ENCODE measurements at regions not wholly inside any gene's neighbourhood (a gene's known extent, or its start where the extent isn't known, plus 50 kb on each side); places are given as distances from the start of the nearest gene placed in this dataset.

GRCh38 chr10:132135053-132135872 is 51.5 kb upstream of the DPYSL4 start:
- Histone ChIP-seq H3K79me2 (ENCODE audit: low read length) (no peaks in the 10 kb centered on the region), H3K9ac (ENCODE audit: low read length) (no peak overlapping the region), H3K9me2 (replicated peaks; ENCODE audit: low read length) (no peaks in the 10 kb centered on the region), H3K36me3 (ENCODE audit: low read depth, low read length) (no peaks in the 10 kb centered on the region), H3K27ac (ENCODE audit: low read length) (no peak overlapping the region), H3K9me3 (ENCODE audit: low read length) (no peaks in the 10 kb centered on the region), H3K4me3 (ENCODE audit: low read length) (no peak overlapping the region), H3K27me3 (ENCODE audit: low read length) (no peaks in the 10 kb centered on the region), H2AFZ (ENCODE audit: low read length) (no peak overlapping the region), H3K4me2 (ENCODE audit: low read length) (no peak overlapping the region), H3K4me1 (ENCODE audit: insufficient read depth, low read length) (no peaks in the 10 kb centered on the region), H4K20me1 (ENCODE audit: low read length) (no peaks in the 10 kb centered on the region), H3F3A (ENCODE audit: low read length, unreplicated experiment) (no peaks in the 10 kb centered on the region)
- intact Hi-C loops (cut with micrococcal nuclease) = no loop called here
- POLR2A ChIA-PET (ENCODE audit: unreplicated experiment) = no interaction called here
- DNase-seq (no peak), ATAC-seq (no peak)
- no TSS peak for BruUV-seq (replicated peaks)
- CTCF ChIA-PET = no interaction called here
- no peak for TF ChIP-seq CTCF (conservative IDR thresholded peaks at IDR 0.05; ENCODE audit: low read depth, low read length)

- no peaks in the 10 kb centered on the region for H3K36me3 ChIP-seq (ENCODE audit: low read depth, low read length)
- no peaks in the 10 kb centered on the region for H4K20me1 ChIP-seq (ENCODE audit: low read length)
- DNase-seq (no peak), ATAC-seq (no peak)
- ChIA-PET POLR2A (ENCODE audit: unreplicated experiment) (no interaction called here), CTCF (no interaction called here)
- no peak overlapping the region for H3K27ac ChIP-seq (ENCODE audit: low read length)
- H3K9me2 ChIP-seq (replicated peaks; ENCODE audit: low read length) = no peaks in the 10 kb centered on the region
- H3K9ac ChIP-seq (ENCODE audit: low read length) = no peak overlapping the region
- no peaks in the 10 kb centered on the region for H3F3A ChIP-seq (ENCODE audit: low read length, unreplicated experiment)
- no peaks in the 10 kb centered on the region for H3K27me3 ChIP-seq (ENCODE audit: low read length)
- intact Hi-C loops (cut with micrococcal nuclease) = no loop called here
- H2AFZ ChIP-seq (ENCODE audit: low read length) = no peak overlapping the region
- no peaks in the 10 kb centered on the region for H3K4me1 ChIP-seq (ENCODE audit: insufficient read depth, low read length)
- no TSS peak for BruUV-seq (replicated peaks)
- H3K4me3 ChIP-seq (ENCODE audit: low read length) = no peak overlapping the region
- H3K9me3 ChIP-seq (ENCODE audit: low read length) = no peaks in the 10 kb centered on the region
- TF ChIP-seq EZH2phosphoT487 (IDR thresholded peaks at IDR 0.05; ENCODE audit: borderline replicate concordance, low read length) = no peak
- no peak for TF ChIP-seq EZH2 (IDR thresholded peaks at IDR 0.05; ENCODE audit: low read length, unreplicated experiment)
- TF ChIP-seq CTCF (conservative IDR thresholded peaks at IDR 0.05; ENCODE audit: low read depth, low read length) = no peak
- no peak overlapping the region for H3K4me2 ChIP-seq (ENCODE audit: low read length)
- no peaks in the 10 kb centered on the region for H3K79me2 ChIP-seq (ENCODE audit: low read length)
Measured at GRCh38 chr10:132136097-132136521, 50.6 kb upstream of the DPYSL4 start.

- POLR2A ChIA-PET (ENCODE audit: unreplicated experiment) = no interaction called here
- no peak overlapping the region for H3K4me3 ChIP-seq (ENCODE audit: low read length)
- H3K9me2 ChIP-seq (replicated peaks; ENCODE audit: low read length) = no peaks in the 10 kb centered on the region
- H3K79me2 ChIP-seq (ENCODE audit: low read length) = no peaks in the 10 kb centered on the region
- no peaks in the 10 kb centered on the region for H3K27me3 ChIP-seq (ENCODE audit: low read length)
- no peak for ATAC-seq
- no peaks in the 10 kb centered on the region for H4K20me1 ChIP-seq (ENCODE audit: low read length)
- H3K36me3 ChIP-seq (ENCODE audit: low read depth, low read length) = no peaks in the 10 kb centered on the region
- H3K9me3 ChIP-seq (ENCODE audit: low read length) = no peaks in the 10 kb centered on the region
- no peak overlapping the region for H3K9ac ChIP-seq (ENCODE audit: low read length)
- intact Hi-C loops (cut with micrococcal nuclease) = no loop called here
- DNase-seq = no peak
- H3K27ac ChIP-seq (ENCODE audit: low read length) = no peak overlapping the region
- H3F3A ChIP-seq (ENCODE audit: low read length, unreplicated experiment) = no peaks in the 10 kb centered on the region
- TF ChIP-seq EZH2phosphoT487 (IDR thresholded peaks at IDR 0.05; ENCODE audit: borderline replicate concordance, low read length) (no peak), EZH2 (IDR thresholded peaks at IDR 0.05; ENCODE audit: low read length, unreplicated experiment) (no peak), CTCF (conservative IDR thresholded peaks at IDR 0.05; ENCODE audit: low read depth, low read length) (no peak)
- no peaks in the 10 kb centered on the region for H3K4me1 ChIP-seq (ENCODE audit: insufficient read depth, low read length)
- H3K4me2 ChIP-seq (ENCODE audit: low read length) = no peak overlapping the region
- no TSS peak for BruUV-seq (replicated peaks)
- CTCF ChIA-PET = no interaction called here
- H2AFZ ChIP-seq (ENCODE audit: low read length) = no peak overlapping the region
Measured at GRCh38 chr10:132136689-132137088, 50.1 kb upstream of the DPYSL4 start.
